Stimulated activated CD4-positive, alpha-beta T cell treated with anti-CD3 and anti-CD28 coated beads, Interleukin-12 subunit alpha, Interleukin-12 subunit beta, amount 100 ng/mL, for 48 hours (primary cell): ENCODE measurements at regions not wholly inside any gene's neighbourhood (a gene's known extent, or its start where the extent isn't known, plus 50 kb on each side); places are given as distances from the start of the nearest gene placed in this dataset.
"Not testable (repeated sequence)": the region's sequence is repeated elsewhere in the genome, so short reads cannot be mapped to it uniquely, and the experiment has no call there.

Source experiments
- DNase-seq, 3 donors: peaks; one replicate each; pipeline ENCODE4 v3.0.0-alpha.2; 2020; ENCODE audit warnings: low read depth in 2 of 3, low spot score in 1 of 3

DNA sequence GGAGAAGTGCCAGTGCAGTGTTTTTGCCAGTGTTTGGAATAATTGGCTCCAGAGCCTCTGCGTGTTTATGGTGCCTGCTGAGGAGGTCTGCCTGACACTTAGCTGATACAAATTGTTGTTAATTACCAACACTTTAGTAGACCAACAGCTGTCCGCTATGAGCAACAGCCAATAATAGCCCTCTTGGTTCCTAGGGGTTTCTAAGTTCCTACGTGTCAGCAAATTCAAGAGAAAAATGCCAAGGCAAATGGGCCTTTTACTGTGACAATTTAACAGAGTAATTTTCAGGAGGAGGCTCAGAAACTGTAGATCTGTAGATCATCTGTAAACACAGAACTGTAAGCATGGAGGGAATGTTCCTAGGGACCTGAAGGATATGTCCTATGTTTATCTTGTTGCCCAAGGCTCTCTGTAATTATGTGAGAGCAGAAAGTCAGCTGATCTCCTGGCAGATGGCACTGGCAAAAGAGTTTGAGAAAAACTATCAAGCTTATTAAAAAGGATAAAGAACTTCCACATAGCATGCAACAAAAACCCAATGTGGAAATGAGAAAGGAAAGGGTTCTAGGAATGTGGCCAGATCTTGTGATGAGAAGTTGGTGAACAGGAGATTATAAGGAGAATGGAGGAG, 157.7 kb downstream of the GJA1 start:
- DNase-seq, result no peak

DNA sequence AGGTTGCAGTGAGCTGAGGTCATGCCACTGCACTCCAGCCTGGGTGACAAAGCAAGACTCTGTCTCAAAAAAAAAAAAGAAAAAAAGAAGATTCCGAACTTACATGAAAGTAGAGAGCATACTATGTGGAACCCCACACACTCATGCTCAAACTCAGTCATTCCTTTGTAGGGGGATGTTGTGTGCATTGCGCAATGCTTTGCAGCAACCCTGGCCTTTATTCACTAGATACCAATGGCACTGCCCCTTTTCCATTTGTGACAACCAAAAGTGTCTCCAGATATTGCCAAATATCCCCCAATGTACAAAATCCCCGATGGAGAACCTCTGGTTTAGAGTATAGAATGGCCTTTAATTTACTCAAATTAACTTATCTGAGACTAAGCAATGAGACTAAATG, 158.6 kb downstream of the GJA1 start:
- no peak for DNase-seq

- no peak for DNase-seq
These were observed 160.2 kb downstream of the GJA1 start for GRCh38 chr6:121595646-121596045.

GRCh38 chr6:121596441-121596840, 161.0 kb downstream of the GJA1 start:
- DNase-seq, result no peak

GRCh38 chr6:121597654-121598053, 162.2 kb downstream of the GJA1 start:
- no peak for DNase-seq

- DNase-seq, result not testable (repeated sequence)
These were observed 163.9 kb downstream of the GJA1 start for GRCh38 chr6:121599331-121599730.

DNA sequence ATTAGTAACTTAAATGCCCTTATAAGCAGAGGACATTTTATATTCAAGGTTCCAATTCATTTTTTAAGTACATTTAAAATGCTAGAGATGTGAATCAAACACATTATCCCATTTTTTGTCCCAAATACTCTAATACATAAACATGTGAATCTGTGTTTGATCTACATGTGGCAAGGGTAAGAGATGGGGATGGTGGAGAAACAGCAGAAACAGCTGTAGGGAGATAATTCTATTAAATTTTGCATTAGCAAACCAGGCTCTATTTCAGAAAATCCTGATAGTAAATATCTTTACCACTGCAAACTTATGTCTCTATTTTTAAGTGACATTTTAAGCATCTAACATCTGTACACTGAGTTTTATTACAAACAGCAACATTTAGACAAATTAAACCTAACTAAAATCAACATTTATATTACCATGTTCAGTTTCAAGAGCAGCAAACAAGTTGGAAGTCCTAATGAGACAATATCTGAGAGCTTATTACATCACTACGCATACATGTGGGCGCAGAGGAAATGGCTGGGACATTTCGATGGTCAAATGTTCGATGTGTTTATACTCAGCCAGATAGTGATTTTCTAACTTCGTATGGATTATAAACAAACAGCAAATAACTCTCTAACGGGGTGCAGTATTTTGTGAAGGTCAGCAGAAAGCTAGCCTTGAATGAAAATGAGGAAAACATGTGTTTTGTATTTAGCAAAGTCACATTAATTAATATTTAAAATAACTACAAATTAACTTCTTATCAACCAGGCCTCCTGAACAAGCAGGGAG, 165.1 kb downstream of the GJA1 start:
- no peak for DNase-seq

- DNase-seq, result no peak
These were observed 168.0 kb downstream of the GJA1 start for GRCh38 chr6:121603486-121603885.

DNA sequence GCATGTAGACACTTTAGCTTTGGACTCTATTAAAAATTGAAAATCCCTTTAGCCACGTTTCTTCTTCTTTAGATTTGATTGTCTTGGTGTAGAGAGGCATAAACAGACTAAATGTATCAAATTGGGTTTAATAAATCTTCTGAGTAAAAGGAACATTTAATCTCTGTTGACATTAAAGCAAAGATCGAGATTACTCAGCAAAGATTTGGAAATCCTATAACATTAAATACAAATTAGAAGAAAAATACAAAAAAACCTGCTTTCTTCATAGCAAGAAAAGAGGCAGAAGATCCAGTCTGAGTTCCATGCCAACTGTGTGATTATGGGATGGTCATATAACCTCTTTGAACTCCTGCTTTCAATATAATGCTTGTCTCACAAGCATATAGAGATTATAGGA, 172.3 kb downstream of the GJA1 start:
- no peak for DNase-seq

DNA sequence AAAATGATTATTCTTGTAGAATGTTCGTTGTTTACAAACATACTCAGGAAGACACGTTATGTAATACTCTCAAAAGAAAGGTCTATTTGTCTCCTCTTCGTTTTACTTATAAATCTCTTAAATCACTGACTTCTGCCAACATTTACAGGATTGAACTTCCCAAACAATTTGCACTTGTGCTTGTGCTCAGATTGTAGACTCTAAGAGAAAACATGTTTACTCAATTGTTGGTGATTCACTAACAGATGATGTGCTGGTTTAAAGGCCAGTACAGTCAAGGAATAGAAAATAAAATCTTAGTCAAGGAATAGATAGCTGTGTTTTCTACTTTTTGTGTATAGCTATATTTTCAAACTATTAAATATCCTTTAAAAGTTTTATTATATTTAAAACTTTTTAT, 172.8 kb downstream of the GJA1 start:
- no peak for DNase-seq

DNA sequence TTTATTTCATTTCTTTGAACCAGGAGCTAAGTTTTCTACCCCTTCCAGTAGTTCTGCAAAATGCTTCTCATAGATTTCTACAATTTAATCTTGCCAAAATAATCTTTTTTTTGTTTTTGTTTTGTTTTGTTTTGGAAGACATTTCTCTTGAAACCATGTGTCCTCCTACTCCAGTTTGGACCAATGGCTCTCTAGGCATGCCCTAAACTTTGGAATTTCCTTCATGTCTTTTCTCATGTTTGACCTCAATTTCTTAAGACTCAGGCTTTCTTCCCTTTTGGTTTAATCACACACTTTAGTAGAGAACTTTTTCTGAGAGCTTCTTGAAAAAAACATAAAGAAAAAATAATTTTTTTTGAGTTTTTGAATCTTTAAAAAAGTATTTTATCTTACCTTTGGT, 173.8 kb downstream of the GJA1 start:
- DNase-seq, result no peak

DNA sequence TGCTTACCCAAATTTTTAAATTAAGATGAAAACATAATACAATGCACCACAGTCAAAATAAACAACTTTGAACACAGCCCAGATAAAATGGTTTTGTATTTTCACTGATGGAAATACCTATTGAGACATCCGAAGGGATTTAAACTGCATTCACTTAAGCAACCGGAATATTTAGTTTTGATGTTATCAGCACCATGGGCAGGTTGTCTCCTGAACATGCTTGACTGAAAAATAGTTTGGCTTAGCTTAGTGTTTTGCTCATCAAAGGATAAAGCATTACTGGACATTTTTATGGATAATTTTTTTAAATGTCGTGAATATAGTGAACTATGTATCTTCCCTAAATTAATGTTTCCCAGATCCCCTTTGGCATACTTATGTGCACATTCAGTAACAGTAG, 177.5 kb downstream of the GJA1 start:
- no peak for DNase-seq

DNA sequence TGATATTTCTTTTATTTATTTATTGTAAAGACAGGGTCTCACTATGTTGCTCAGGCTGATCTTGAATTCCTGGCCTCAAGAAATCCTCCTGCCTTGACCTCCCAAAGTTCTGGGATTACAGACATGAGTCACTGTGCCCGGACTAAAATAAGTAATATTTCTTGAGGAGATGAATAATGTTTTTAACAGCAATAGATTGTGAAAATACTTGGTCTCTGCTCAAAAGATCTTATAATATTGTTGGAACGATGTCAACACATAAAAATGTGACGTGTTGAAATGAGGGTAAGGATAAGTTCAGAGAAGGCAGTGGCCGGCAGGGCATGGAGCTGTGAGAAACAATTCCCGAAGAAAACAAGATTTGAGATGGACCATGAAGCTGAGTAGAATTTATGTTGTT, 178.7 kb downstream of the GJA1 start:
- DNase-seq, result no peak

- DNase-seq, result no peak
These were observed 180.0 kb downstream of the GJA1 start for GRCh38 chr6:121615493-121615892.

- DNase-seq, result no peak
These were observed 181.0 kb downstream of the GJA1 start for GRCh38 chr6:121616406-121616805.

GRCh38 chr6:121617388-121617787, 181.9 kb downstream of the GJA1 start:
- DNase-seq, result no peak

GRCh38 chr6:121619013-121619412, 183.6 kb downstream of the GJA1 start:
- DNase-seq, result no peak

- DNase-seq, result no peak
These were observed 184.7 kb downstream of the GJA1 start for GRCh38 chr6:121619987-121620740.

GRCh38 chr6:121627761-121628160, 192.3 kb downstream of the GJA1 start:
- no peak for DNase-seq

DNA sequence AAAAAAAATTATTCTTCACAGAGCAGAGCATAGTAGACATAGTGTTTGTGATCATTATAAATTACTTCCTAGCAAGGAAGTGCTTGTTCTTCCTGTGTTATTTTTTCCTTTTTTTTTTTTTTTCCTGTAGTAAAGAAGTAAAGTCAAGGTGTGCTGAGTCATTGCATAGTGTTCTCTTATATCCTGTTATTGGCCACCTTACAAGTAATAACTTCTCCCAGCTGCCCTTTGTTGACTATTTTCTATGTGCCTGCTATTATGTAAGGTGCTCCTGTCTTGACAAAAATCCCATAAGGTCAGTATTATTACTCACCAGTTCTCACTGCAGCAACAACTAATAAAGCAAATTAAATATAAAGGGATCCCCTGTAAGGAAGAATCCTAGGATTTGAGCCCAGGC, 195.3 kb downstream of the GJA1 start:
- DNase-seq, result no peak

- not testable (repeated sequence) for DNase-seq
These were observed 196.3 kb downstream of the GJA1 start for GRCh38 chr6:121631752-121632151.

DNA sequence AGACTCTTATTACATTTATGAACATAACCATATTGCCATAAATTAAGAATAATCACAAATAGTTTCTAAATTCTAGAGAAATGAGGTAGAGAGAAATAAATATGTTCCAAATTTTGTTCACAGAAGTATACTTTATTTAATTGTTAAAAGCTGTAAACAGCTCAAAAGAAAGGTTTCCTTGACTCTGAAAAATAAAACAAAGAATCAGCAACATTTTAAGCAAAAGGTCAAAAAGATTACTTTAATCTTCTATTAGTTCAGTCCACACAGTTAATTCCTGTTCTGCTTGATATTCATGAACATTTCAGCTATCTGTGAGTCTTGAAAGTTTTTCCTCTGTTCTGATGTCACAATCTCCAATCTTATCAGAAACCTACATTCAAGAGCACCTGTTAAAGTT, 197.9 kb downstream of the GJA1 start:
- DNase-seq, result no peak
